H1 (cell line): ENCODE measurements at regions not wholly inside any gene's neighbourhood (a gene's known extent, or its start where the extent isn't known, plus 50 kb on each side); places are given as distances from the start of the nearest gene placed in this dataset.

Experiments used
- ATF3 ChIP-seq: IDR thresholded peaks from 2 replicates; pipeline ENCODE4 v1.6.1; 2011; ENCODE audit warnings: low read depth, mild to moderate bottlenecking, low read length; ENCODE audit not compliant: insufficient read depth
- SAP30 ChIP-seq: fragments of 300-600 bp; sonication (generic); IDR thresholded peaks from 2 replicates; pipeline ENCODE4 v1.7.1; 2012; ENCODE audit warnings: low read length, moderate library complexity, mild to moderate bottlenecking, inconsistent platforms; ENCODE audit not compliant: insufficient read depth, insufficient replicate concordance
- SIN3A ChIP-seq, 2 experiments: IDR thresholded peaks in 1 of 2; conservative IDR thresholded peaks in 1 of 2; 2 replicates each; pipeline ENCODE4 v1.6.1; 2011 to 2012; ENCODE audit warnings: low read length in 2 of 2, improper control_type of control experiment in 1 of 2, low read depth in 1 of 2, mild to moderate bottlenecking in 1 of 2

GRCh38 chr14:97359341-97359740, 562.2 kb downstream of the VRK1 start (continued):
- TF ChIP-seq SIN3A (conservative IDR thresholded peaks at IDR 0.05 in 1 of 2, IDR thresholded peaks at IDR 0.05 in 1 of 2; ENCODE audit: low read depth in 1 of 2, low read length in 2 of 2) (no peak), SAP30 (no peak), ATF3 (no peak)
